Stimulated activated CD4-positive, alpha-beta T cell treated with anti-CD3 and anti-CD28 coated beads, Interleukin-15, amount 100 ng/mL, for 24 hours (primary cell): ENCODE measurements at regions not wholly inside any gene's neighbourhood (a gene's known extent, or its start where the extent isn't known, plus 50 kb on each side); places are given as distances from the start of the nearest gene placed in this dataset.

Experiments used
- DNase-seq: peaks from one replicate; pipeline ENCODE4 v3.0.0-alpha.2; 2020

GRCh38 chrX:8868906-8869305 is 67.7 kb upstream of the FAM9A start:
- DNase-seq, result no peak

- DNase-seq, result no peak
Measured at GRCh38 chrX:8868070-8868773, 67.0 kb upstream of the FAM9A start.

- no peak for DNase-seq
Measured at GRCh38 chrX:8867406-8867805, 66.2 kb upstream of the FAM9A start.

- DNase-seq, result no peak
Measured at GRCh38 chrX:8864161-8864560, 63.0 kb upstream of the FAM9A start.

GRCh38 chrX:8861908-8862307 is 60.7 kb upstream of the FAM9A start:
- no peak for DNase-seq

- DNase-seq, result no peak
Measured at GRCh38 chrX:8851231-8851886, 50.2 kb upstream of the FAM9A start.
